COLO829 (cell line): ENCODE measurements at regions not wholly inside any gene's neighbourhood (a gene's known extent, or its start where the extent isn't known, plus 50 kb on each side); places are given as distances from the start of the nearest gene placed in this dataset.
"Not testable (repeated sequence)": the region's sequence is repeated elsewhere in the genome, so short reads cannot be mapped to it uniquely, and the experiment has no call there.

Experiments used
- DNase-seq: peaks from one replicate; pipeline ENCODE4 v3.0.0; 2012; ENCODE audit warnings: low spot score

DNA sequence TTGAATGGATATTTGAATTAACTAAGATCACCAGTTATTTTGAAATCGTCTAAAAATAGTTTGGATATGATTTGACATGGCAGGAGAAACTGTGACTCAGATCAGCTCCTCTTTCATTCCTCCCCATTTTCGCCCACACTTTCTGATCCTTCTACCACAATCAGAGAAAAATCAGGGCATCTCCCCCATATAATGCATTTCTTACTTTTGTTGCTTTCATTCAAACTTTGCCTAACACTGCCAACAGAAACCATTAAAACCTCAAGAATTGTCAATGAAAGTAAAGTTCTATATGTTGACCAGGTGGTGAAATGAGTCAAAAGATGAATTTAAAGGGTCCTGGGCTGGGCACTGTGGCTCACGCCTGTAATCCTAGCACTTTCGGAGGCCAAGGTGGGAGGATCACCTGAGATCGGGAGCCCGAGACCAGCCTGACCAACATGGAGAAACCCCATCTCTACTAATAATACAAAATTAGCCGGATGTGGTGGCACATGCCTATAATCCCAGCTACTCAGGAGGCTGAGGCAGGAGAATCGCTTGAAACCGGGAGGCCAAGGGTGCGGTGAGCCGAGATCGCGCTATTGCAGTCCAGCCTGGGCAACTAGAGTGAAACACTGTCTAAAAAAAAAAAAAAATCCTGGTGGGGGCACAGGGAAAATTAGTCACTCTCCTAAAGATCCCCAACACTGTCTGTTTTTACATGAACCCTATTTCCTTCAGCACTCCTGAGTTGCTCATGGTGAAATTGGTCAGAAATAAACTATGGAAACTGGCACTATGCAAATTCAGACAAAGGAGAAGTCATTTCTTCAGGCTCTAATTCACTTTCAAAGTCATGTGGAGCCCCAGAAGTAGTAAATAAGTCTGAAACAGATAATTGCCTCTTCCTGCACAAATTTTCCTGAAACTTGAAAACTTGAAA lies 122.8 kb upstream of the NOCT start:
- no peak for DNase-seq

DNA sequence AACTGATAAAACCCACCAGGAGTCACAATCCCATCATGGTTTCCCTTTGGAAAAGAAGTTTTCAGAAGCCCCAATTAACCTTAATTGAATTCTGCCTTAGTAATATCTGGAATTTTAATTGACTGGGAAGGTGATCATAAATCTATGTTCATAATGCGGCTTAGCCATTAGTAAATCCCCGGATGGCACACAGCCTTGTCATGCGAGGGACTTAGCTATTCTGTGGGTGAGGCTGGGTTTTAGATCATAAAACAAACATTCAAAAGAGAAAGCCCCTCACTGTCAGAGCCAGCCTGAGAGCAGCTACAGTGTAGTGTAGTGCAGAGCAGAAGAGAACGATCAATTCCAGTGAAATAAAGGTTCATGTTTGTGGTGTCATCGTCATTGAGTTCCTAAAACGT lies 124.0 kb upstream of the NOCT start:
- DNase-seq, result no peak

DNA sequence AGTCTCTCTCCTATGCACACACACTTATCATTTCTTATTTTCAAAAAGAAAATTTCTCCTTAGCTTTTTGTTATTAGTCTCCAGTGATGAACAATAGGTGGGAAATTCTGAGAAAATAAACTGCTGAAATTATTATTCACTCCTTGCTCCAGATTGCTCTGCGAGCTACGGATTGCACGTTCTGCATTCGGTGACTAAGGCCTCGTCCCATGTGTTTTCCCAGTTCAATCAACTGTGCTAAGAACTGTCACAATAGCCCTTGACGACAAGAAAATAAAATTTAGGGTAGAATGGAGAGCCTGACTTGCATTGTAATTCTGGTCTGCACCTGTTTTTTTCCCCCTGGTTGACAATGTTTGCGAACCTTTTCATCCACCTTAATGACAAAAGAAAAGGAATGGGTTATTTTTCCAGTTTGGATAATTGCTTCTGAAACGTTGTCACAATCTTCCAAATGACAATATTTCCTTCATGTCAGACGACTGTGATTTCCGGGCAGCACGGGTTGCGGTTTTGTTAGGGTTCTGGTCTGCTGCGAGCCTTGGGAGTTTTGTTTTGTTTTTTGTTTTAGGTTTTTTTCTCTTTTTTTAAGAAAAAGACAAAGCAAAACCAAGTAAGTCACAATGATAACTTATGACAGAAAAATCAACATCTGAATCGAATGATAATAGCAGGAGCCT lies 124.5 kb upstream of the NOCT start:
- DNase-seq, result no peak

DNA sequence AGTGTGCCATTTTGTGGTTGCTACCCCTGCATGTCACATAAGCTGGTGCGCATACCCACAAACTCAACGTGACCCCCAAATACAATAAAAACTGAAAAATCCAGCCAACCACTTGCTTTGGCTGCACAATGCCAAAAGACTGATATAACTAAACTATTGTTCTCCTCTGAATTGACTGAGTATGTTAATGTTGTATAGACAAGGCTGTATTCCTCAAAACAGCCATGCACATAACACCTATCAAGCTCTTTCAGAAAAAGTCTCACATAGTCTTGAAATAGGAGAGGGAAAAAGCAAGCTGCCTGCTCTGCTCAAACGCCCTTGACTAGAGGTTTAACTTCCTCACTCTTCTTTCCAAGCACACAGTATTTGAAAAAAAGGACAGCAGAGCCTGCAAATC lies 126.4 kb upstream of the NOCT start:
- DNase-seq, result no peak

DNA sequence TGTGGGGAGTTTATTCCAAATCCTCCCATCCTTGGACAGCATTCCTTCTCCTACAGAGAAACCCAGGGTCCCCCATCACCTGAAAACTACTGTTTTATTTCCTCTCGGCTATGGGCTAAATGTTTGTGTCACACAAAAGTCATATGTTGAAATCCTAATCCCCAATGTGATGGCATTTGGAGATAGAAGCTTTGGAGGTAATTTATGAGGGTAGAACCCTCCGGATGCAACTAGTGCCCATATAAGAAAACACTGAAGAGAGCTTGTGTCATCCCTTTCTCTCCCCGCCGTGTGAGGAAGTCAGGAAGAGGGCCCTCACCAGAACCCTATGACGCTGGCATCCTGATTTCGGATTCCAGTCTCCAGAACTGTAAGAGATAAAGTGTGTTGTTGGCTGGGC lies 127.8 kb upstream of the NOCT start:
- no peak for DNase-seq

DNA sequence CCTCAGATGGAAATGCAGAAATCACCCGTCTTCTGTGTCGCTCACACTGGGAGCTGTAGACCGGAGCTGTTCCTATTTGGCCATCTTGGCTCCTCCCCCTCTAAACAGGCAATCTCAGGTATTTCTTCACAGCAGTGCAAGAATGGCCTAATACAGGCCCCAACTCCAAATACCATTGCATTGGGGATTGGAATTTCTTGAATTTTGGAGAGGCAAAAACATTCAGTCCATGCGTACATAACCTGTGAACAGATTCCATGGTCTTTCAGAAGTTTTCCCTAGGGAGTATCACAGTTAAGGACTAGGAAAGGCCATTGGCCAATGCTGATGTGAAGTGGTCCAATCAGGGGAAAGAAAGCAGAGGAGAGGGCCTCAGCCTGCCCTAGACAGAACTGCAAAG lies 128.2 kb upstream of the NOCT start:
- DNase-seq, result no peak

DNA sequence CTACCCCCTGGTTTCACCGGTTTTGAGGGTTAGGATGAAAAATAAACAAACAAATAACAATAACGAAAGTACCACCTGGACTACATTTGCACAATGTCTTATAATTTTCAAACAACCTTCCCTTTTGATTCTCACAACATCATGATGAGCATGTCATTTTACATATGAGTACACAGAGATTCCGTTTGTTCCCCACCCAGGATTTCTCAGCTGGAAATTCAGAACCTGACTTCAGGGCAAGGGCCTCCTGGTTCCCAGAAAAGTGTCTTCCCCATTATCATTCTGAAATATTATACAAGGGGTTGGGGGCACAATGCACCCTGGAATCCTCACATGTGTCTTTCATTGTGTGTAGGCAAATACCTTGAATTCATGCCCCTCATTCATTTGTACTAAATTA lies 135.8 kb upstream of the NOCT start:
- no peak for DNase-seq

DNA sequence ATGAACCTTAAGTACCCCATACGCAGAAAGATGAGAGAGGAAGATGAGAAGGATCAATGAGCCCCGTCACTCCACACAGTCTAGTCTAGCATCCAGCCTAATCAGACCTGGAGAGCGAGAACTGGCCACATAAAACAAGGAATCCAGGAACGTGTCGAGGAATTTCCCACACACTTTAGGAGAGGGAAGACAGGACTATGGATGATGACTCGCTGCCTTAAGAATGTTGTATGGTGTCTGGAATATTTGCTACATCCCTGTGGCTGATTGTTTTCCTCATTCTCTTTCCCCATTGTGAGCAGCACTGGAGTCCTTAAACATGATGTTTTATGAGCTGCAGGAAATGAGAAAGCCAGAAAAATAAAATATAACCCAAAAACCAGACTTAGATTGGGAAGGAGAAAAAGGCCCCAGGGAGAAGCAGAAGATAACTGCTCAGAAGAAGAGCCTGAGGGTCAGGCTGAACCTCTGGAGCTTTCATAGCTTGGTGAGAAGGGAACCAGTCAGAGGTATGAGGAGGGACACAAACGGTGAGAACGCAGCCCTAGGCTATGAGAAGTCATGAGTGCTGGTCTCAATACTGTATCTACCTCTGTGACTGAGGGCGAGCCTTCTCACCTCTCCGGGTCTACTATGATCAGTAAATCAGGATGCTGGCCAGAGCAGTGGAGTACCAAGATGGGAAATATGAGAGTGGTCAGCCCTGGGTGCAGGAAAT lies 139.5 kb upstream of the NOCT start:
- no peak for DNase-seq

DNA sequence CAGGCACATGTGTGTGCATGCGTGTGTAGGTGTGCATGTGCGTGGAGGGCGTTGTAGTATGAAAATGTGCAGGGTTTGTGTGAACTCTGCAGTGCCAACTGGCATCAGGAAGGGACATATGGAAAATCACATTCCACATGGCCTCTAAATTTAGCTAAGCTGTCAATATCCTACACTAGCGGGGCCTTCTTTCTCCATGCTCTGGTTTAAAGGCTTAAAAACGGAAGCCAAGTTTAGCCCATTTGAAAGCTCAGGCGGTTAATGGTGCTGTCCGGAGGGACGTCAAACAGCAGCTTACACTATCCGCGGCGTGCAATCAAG lies 144.1 kb upstream of the NOCT start:
- DNase-seq, result no peak

DNA sequence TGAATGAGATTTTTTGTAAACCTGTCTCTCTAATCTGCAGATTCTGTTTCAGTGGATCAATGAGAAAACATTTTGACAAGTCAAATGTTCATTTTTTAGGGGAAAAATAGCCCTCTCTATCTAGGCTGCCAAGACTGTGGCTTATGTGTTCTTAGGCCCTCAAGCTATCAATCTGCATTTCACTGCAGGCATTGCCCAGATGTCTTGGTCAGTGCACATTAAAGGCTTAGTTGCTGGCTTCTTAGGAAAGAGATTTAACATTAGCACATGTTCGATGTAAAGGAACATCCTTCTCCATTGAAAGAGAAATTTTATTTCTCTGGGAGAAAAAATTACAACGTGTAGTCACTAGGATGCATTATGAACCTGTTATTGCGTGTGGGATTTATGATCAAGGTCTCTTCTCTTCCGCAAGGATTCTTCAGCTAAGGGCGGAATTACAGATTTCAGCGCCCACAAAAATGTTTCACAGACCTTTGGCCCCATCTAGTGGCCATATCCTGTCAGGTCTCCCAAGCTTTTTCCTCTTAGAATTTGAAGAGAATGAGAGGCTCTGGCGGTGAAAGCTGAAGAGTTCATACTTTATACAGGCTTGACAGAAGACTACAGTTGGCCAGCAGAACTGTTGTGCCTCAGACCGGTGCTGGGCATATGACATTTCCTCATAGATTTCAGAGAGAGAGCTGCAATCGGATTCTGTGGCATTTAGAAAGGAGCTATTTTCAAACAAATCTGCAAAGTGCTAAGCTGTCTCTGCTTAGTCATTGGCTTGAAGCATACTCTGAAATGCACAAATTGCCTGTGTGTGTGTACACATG lies 144.6 kb upstream of the NOCT start:
- peak; percentile 74 for DNase-seq

DNA sequence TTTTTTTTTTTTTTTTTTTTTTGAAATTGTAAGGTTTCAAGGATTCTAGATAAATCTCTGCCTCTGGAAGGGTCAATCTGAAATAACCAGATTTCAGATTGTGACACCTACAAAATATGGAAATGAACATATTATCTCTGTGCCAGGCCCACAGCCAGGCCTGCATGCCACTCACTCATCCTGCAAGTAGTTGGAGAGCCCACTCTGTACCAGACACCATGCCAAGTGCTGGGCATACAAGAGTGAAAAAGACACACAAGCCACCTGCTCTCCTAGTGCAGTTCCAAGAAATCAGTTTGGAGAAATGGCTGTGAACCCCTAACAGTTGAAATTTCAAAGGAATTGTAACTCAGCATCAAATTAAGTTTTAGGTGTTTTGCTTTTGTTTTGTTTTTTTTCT lies 145.9 kb upstream of the NOCT start:
- DNase-seq, result no peak

DNA sequence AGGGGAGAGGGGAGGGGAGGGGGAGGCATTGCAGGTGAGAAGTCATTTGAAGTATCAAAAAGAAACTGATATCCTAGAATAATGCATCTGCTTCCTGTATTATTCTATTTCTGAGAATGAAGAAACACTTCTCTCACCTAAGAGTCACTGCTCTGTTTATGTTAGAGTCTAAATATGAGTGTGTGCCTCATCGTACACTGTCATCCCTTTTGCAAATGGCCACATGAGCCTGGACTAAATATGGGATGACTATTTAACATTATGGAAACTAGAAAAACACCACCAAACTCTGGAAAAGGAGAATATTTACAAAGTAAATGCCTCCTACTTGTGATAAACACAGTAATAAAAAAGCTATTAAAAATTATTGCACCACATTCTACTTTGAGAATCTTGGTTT lies 146.4 kb upstream of the NOCT start:
- no peak for DNase-seq

DNA sequence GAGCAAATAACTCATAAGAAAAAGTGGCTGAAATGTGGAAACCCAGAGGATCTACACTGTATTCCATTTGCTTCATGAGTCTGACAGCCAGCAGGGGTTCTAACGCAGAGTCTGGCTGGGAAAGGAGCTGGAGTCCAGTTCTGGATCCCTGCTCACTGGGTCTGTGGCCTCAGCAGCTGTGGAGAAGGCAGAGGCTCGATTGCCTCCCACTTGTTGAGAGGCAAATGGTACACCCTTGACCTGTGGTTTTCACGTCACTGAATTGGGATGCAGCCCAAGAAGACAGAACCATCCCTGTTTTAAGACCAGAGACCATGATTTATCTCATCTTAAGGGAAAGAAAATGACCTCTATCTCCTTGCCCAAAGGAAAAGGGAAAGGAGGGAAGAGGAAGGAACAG lies 147.0 kb upstream of the NOCT start:
- DNase-seq, result no peak

DNA sequence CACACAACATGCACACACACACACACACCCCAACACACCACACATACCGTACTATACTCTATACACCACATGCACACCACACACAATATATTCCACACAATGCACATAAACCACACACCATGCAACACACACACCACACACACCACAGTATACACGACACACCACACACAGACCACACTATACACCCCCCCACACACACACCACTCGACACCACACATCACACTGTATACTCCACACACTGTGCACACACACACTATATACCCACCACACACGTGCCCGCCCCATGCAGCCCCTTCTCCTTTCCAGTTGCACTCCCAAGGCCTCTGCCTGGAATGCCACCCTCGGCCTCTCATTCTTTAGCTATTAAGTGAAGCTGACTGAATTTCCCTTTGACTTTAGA lies 148.2 kb upstream of the NOCT start:
- no peak for DNase-seq

DNA sequence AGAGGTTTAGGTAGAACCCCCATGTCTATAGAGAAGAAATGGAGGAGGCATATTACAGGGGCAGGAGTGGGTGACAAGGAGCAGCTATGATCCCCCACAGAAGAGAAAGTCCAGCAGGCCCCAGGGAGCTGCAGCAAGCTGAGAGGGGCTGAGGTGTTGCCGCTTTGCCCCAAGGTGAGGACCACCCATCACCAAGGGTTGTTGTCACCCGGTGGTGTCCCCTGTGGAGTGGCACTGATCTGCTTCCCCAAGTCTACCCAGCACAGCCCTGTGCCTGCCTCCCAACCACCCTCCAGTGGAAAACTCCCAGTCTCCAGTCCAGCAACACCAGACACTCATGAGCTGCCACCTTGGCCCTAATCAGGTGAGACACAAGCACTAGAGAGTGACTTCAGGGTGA lies 149.3 kb upstream of the NOCT start:
- no peak for DNase-seq

DNA sequence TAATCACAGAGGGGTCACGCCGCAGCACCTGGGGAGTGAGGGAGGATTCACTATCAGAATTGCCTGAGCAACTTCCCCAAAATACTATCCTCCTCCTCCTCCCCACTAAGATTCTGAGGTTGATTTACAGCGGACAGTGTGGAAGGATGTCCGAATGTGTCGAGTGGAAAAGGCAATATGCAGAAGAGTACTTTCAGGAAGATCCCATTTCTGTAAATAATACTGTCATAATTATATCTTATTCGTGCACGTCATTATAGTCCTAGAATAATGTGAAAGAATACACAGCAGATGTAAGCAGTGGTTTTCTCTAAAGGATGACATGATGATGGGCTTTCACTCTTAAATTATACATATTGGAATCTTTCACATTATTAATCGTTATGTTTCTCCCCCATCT lies 149.8 kb upstream of the NOCT start:
- DNase-seq, result no peak

DNA sequence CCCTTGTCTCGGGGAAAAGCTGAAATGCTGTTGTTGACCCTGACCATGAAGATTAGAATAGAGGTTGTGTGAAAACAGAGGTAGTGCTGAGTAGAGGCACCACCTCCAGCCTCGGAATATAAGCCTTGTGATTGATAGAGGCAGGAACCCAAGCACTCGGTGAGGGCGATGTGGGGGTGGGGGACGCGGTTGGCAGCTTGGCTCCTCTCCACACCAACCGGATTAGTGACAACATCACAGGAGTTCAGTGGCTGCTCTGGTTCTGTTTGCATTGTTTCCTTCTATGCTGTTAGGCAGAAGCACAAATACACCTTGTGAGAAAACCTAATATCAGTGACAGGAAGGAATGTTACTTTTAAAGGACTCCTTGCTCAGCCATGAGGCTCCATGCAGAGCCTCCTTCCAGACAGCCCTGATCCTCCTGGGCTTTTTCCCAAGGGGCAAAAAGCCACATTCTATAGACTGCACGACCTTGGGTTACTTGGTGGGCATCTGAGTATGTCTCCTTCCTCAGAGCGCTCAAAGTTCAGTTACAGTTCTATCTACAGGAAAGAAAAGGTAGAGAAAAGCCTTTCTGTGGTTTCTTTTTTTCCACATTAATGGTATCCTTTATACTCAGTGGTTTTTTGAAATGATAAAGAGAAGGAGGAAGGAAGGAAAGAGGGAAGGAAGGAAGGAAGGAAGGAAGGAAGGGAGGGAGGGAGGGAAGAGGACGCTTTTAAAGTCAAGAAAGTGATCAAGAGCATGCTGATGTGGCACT lies 150.4 kb upstream of the NOCT start:
- DNase-seq, result no peak

DNA sequence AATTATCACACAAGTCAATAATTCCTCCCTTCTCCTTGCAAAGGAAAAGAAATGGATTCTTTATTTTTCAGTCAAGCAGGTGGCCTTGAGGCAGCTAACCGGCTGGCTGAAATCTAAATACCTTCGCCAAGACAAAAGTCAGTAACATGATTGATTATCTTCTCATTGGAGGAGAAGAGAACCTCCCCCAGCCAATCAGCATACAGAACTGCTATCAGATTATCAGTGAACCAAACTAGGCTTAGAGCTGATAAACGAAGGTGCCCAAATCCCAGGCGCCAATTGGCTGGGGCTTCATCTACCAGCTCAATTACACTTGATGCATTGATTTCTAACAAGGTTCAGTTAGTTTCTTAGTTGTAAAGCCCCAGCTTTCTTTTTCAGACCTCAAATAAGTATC lies 152.4 kb upstream of the NOCT start:
- DNase-seq, result no peak

DNA sequence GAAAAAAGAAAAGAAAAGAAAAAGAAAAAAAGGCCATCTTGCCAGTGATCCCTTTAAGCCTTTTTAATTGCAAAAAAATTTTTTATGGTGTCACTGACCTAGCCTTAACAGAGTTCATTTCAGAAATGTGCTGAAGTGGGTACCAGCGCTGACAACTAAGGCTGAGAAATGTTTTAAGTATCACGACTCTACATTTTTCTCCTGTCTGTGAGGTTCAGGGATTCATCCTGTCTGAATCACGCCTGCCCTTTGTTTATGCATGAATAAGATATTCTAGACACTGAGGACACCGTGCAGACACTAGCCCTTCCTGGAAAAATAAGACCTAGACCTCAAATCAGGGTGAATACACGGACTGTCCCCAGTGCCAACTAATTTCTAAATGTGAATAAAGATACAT lies 154.4 kb upstream of the NOCT start:
- no peak for DNase-seq

DNA sequence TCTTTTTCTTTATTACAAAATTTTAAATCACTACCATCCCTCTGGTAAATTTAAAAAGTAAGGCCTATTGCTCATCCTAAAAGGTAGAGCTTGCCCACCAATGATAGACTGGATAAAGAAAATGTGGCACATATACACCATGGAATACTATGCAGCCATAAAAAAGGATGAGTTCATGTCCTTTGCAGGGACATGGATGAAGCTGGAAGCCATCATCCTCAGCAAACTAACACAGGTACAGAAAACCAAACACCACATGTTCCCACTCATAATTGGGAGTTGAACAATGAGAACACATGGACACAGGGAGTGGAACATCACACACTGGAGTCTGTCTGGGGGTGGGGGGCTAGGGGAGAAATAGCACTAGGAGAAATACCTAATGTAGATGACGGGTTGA lies 155.2 kb upstream of the NOCT start:
- not testable (repeated sequence) for DNase-seq

DNA sequence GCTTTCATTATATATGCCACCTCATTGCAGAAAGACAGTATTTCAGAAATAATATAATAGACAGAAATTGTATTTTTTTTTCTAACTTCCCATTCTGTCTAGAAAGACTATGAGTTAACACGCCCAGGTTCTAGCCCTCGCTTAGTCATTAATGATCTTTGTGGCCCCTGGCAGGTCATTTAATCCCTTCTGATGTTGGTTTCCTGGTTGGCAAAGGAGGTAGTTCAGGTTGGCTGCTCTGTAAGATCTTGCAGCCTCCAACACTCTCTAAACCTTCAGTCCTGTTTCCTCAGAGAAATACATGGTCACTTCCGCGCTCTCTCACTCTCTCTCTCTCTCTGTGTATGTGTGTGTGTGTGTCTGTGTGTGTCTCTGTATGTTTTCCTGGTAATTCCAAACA lies 156.3 kb upstream of the NOCT start:
- DNase-seq, result no peak

DNA sequence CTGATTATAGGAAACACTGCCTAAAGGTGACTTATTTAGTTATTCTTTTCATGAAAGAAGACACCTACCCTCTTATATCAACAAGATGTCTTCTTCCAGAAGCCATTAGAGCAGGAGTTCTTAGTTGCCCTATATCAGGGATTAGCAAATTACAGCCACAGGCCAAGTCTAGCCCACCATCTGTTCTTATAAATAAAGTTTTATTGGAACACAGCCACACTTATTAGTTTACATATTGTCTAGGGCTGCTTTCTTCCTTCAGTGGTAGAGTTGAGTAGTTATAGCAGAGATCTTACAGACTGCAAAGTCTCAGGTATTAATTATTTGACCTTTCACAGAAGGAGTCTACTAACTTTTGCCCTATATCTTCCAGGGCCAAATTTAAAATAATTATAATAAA lies 157.2 kb upstream of the NOCT start:
- no peak for DNase-seq
